Choroid plexus epithelial cell (primary cell): ENCODE measurements at regions not wholly inside any gene's neighbourhood (a gene's known extent, or its start where the extent isn't known, plus 50 kb on each side); places are given as distances from the start of the nearest gene placed in this dataset.

Source experiments
- DNase-seq: peaks from one replicate; pipeline ENCODE4 v3.0.0-alpha.2; 2010; ENCODE audit warnings: low read depth
- H3K4me3 ChIP-seq: 2 replicates; pipeline ENCODE4 v1.5.1; 2011; ENCODE audit warnings: low read depth, mild to moderate bottlenecking, control low read depth, low read length, moderate library complexity
- TF ChIP-seq, protein P1 (sequence below): conservative IDR thresholded peaks from 2 replicates; pipeline ENCODE4 v1.5.1; 2011; ENCODE audit warnings: low read depth, mild to moderate bottlenecking, control low read depth, inconsistent platforms, low read length, moderate library complexity

GRCh38 chr13:80151016-80151415 lies 189.9 kb downstream of the SPRY2 start:
- DNase-seq: no peak
- H3K4me3 ChIP-seq: no peak overlapping the region
- TF ChIP-seq, protein P1, sequence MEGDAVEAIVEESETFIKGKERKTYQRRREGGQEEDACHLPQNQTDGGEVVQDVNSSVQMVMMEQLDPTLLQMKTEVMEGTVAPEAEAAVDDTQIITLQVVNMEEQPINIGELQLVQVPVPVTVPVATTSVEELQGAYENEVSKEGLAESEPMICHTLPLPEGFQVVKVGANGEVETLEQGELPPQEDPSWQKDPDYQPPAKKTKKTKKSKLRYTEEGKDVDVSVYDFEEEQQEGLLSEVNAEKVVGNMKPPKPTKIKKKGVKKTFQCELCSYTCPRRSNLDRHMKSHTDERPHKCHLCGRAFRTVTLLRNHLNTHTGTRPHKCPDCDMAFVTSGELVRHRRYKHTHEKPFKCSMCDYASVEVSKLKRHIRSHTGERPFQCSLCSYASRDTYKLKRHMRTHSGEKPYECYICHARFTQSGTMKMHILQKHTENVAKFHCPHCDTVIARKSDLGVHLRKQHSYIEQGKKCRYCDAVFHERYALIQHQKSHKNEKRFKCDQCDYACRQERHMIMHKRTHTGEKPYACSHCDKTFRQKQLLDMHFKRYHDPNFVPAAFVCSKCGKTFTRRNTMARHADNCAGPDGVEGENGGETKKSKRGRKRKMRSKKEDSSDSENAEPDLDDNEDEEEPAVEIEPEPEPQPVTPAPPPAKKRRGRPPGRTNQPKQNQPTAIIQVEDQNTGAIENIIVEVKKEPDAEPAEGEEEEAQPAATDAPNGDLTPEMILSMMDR: no peak

DNA sequence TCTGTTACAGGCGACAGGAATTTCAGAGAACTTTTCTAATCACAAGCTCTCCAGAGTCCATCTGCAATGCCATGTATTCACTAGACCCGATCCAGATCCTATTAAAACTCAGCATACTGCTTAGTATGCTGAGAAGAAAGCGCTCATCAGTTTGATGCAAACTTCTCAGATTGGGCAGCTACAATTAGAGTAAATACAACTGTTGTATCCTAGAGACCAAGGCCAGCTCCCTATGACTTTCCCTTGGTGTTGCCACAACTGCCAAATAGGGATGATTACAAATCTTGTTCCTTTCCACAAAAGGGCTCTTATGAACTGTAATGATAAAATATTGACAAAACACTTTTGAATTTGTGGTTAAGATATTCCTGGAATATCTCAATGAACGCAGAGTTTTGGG lies 191.2 kb downstream of the SPRY2 start:
- TF ChIP-seq, protein P1: no peak
- H3K4me3 ChIP-seq: no peak overlapping the region
- no peak for DNase-seq

- TF ChIP-seq, protein P1: no peak
- no peak for DNase-seq
- no peak overlapping the region for H3K4me3 ChIP-seq
Measured at GRCh38 chr13:80145171-80145690, 195.7 kb downstream of the SPRY2 start.

- TF ChIP-seq, protein P1: no peak
- no peak overlapping the region for H3K4me3 ChIP-seq
- no peak for DNase-seq
Measured at GRCh38 chr13:80144493-80144892, 196.4 kb downstream of the SPRY2 start.

GRCh38 chr13:80141123-80141849 lies 199.6 kb downstream of the SPRY2 start:
- H3K4me3 ChIP-seq: no peak overlapping the region
- peak; percentile 91 for DNase-seq
- TF ChIP-seq, protein P1: peak; percentile 10

DNA sequence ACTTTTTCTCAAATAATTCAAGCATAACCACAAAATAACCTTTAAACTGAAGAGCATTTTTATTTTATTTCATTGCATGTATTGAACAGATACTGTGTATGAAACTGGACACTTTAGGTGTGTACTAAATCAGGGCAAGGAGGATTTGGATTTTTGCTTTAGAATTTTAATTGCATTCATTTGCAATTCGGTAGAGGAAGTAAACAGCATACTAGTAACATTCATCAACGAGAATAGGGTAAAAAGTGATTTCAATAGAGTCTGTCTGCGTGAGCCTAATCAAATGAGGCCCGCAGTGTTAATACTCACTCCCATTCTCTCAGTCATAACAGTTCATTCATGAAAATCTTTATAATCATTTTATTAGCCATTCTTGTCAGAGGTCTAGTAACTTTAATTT lies 200.2 kb downstream of the SPRY2 start:
- TF ChIP-seq, protein P1: no peak
- DNase-seq: no peak
- no peak overlapping the region for H3K4me3 ChIP-seq

DNA sequence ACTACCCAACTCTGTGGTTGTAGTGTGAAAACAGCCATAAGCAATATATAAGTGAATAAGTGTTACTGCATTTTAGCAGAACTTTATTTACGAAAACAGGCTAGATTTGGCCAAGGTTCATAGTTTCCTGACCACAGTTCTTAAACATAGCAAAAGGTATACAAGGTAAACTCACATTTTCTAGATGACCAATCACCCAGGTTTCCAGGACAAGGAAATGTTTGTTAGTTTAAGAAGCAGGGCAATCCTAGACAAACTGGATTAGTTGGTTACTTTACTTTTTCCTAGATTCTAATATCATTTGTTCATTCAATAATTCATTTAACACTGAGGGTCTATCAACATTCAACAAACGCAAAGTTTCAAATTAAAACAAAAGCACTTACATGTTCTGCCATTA lies 201.7 kb downstream of the SPRY2 start:
- TF ChIP-seq, protein P1: no peak
- H3K4me3 ChIP-seq: no peak overlapping the region
- no peak for DNase-seq
